ENCODE measurements at regions not wholly inside any gene's neighbourhood (a gene's known extent, or its start where the extent isn't known, plus 50 kb on each side); places are given as distances from the start of the nearest gene placed in this dataset.

GRCh38 chr5:74576941-74577456, 63.5 kb downstream of the ENC1 start:
- DNase-seq (ENCODE audit: low spot score) = no peak

- no peak for DNase-seq (ENCODE audit: low spot score)
These were observed 64.6 kb downstream of the ENC1 start for GRCh38 chr5:74575741-74576538.

GRCh38 chr5:74570250-74570649, 70.3 kb downstream of the ENC1 start:
- no peak for DNase-seq (ENCODE audit: low spot score)

- DNase-seq (ENCODE audit: low spot score) = no peak
These were observed 73.0 kb downstream of the ENC1 start for GRCh38 chr5:74567411-74567995.

- DNase-seq (ENCODE audit: low spot score) = no peak
These were observed 78.4 kb downstream of the ENC1 start for GRCh38 chr5:74562122-74562521.

GRCh38 chr5:74560245-74560644, 80.3 kb downstream of the ENC1 start:
- DNase-seq (ENCODE audit: low spot score) = no peak

- no peak for DNase-seq (ENCODE audit: low spot score)
These were observed 83.6 kb downstream of the ENC1 start for GRCh38 chr5:74556631-74557595.

GRCh38 chr5:74556006-74556405, 84.5 kb downstream of the ENC1 start:
- no peak for DNase-seq (ENCODE audit: low spot score)

- DNase-seq (ENCODE audit: low spot score) = no peak
These were observed 88.4 kb downstream of the ENC1 start for GRCh38 chr5:74552101-74552500.

- DNase-seq (ENCODE audit: low spot score) = no peak
These were observed 89.6 kb downstream of the ENC1 start for GRCh38 chr5:74550927-74551326.

- no peak for DNase-seq (ENCODE audit: low spot score)
These were observed 91.1 kb downstream of the ENC1 start for GRCh38 chr5:74549384-74549783.

- DNase-seq (ENCODE audit: low spot score) = no peak
These were observed 93.7 kb downstream of the ENC1 start for GRCh38 chr5:74546796-74547195.

GRCh38 chr5:74544811-74545210, 95.7 kb downstream of the ENC1 start:
- no peak for DNase-seq (ENCODE audit: low spot score)

- DNase-seq (ENCODE audit: low spot score) = no peak
These were observed 97.1 kb downstream of the ENC1 start for GRCh38 chr5:74543162-74543995.

GRCh38 chr5:74542482-74542881, 98.0 kb downstream of the ENC1 start:
- no peak for DNase-seq (ENCODE audit: low spot score)

GRCh38 chr5:74541381-74541781, 99.1 kb downstream of the ENC1 start:
- no peak for DNase-seq (ENCODE audit: low spot score)

GRCh38 chr5:74540622-74541021, 99.9 kb downstream of the ENC1 start:
- DNase-seq (ENCODE audit: low spot score) = no peak

- DNase-seq (ENCODE audit: low spot score) = no peak
These were observed 100.5 kb downstream of the ENC1 start for GRCh38 chr5:74539986-74540385.

- peak; percentile 51 for DNase-seq (ENCODE audit: low spot score)
These were observed 102.3 kb downstream of the ENC1 start for GRCh38 chr5:74538206-74538661.

- DNase-seq (ENCODE audit: low spot score) = no peak
These were observed 103.9 kb downstream of the ENC1 start for GRCh38 chr5:74536658-74537057.

GRCh38 chr5:74535926-74536325, 104.6 kb downstream of the ENC1 start:
- DNase-seq (ENCODE audit: low spot score) = no peak
